ENCODE measurements at regions not wholly inside any gene's neighbourhood (a gene's known extent, or its start where the extent isn't known, plus 50 kb on each side); places are given as distances from the start of the nearest gene placed in this dataset.

GRCh38 chr17:13372432-13372831 is 229.3 kb downstream of the HS3ST3A1 start:
- TF ChIP-seq CTCF (conservative IDR thresholded peaks at IDR 0.05; ENCODE audit: low read depth, low read length), result no peak
- no peak for TF ChIP-seq EZH2 (IDR thresholded peaks at IDR 0.05; ENCODE audit: borderline replicate concordance, low read depth, low read length, poor library complexity, severe bottlenecking)

All from A673 (cell line).